AG09309 (cell line): ENCODE measurements at regions not wholly inside any gene's neighbourhood (a gene's known extent, or its start where the extent isn't known, plus 50 kb on each side); places are given as distances from the start of the nearest gene placed in this dataset.
"Not testable (repeated sequence)": the region's sequence is repeated elsewhere in the genome, so short reads cannot be mapped to it uniquely, and the experiment has no call there.

ENCODE experiments used
- DNase-seq: peaks from one replicate; pipeline ENCODE4 v3.0.0-alpha.2; 2010; ENCODE audit warnings: low read depth
- H3K4me3 ChIP-seq: 2 replicates; pipeline ENCODE4 v1.5.1; 2011; ENCODE audit warnings: mild to moderate bottlenecking, low read depth, low read length, moderate library complexity; ENCODE audit not compliant: control insufficient read depth
- CTCF ChIP-seq: IDR thresholded peaks from 2 replicates; pipeline ENCODE4 v1.5.1; 2011; ENCODE audit warnings: mild to moderate bottlenecking, low read depth, low read length, inconsistent platforms; ENCODE audit not compliant: insufficient read depth, control insufficient read depth; ENCODE audit errors: missing control alignments

DNA sequence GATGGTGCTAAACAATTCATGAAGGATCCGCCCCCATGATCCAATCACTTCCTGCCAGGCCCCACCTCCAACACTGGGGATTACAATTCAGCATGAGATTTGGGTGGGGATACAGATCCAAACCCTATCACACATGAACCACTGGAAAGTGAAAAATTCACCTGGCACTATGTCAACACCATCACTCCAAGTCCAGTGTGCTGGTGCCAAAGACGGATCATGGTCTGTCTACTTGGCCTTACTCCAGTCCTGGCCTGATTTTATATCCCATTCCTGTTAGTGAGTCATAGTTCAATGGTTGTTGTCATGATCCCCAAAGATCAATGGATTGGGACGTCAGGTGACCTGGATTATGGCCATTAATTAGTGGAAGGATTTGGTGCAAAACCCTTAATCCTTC, 147.4 kb upstream of the RPS23 start:
- DNase-seq: no peak
- no peak for TF ChIP-seq CTCF
- no peak overlapping the region for H3K4me3 ChIP-seq

GRCh38 chr5:82424211-82424610, 146.1 kb upstream of the RPS23 start:
- no peak for DNase-seq
- H3K4me3 ChIP-seq: no peak overlapping the region
- no peak for TF ChIP-seq CTCF

- no peak for DNase-seq
- TF ChIP-seq CTCF: no peak
- H3K4me3 ChIP-seq: no peak overlapping the region
Observed at GRCh38 chr5:82422751-82423181, 144.6 kb upstream of the RPS23 start.

DNA sequence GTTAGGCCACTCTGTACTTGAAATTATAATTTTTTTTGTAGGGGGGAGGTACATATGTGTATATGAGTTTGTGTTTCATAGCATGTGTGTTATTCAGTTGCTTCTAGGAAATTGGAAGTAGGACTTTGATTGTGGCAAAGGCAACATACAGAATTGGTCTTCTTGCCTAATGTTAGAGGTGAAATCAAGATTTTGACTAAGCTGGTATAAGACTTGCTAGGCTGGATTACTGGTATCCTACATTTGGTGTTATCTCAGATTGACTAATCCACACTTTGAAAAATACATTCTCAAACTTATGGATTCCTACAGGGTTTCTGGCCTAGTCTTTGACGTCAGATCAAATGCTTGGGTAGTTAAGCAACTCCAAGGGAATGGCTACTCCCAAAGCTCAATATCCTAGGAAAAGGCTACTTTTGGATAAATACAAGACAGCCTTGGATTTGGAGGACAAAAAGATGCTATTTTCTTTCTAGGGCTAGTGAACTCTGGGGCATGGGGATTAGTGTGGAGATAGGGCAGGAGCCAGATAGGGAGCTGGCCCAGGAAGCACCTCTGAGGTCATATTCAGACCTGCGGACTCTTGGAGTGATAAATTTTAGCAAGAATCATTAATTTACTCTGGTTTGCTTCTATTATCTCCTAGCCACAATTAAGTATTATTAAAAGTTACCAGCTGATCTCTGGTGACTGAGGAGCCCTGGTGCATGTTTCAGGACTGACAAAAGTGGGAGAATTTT, 144.0 kb upstream of the RPS23 start:
- no peak for TF ChIP-seq CTCF
- no peak for DNase-seq
- H3K4me3 ChIP-seq: no peak overlapping the region

- TF ChIP-seq CTCF: peak; percentile 32
- H3K4me3 ChIP-seq: no peak overlapping the region
- DNase-seq: peak; percentile 66
Observed at GRCh38 chr5:82421119-82421518, 143.0 kb upstream of the RPS23 start.

GRCh38 chr5:82420524-82420923, 142.4 kb upstream of the RPS23 start:
- not testable (repeated sequence) for DNase-seq, H3K4me3 ChIP-seq

DNA sequence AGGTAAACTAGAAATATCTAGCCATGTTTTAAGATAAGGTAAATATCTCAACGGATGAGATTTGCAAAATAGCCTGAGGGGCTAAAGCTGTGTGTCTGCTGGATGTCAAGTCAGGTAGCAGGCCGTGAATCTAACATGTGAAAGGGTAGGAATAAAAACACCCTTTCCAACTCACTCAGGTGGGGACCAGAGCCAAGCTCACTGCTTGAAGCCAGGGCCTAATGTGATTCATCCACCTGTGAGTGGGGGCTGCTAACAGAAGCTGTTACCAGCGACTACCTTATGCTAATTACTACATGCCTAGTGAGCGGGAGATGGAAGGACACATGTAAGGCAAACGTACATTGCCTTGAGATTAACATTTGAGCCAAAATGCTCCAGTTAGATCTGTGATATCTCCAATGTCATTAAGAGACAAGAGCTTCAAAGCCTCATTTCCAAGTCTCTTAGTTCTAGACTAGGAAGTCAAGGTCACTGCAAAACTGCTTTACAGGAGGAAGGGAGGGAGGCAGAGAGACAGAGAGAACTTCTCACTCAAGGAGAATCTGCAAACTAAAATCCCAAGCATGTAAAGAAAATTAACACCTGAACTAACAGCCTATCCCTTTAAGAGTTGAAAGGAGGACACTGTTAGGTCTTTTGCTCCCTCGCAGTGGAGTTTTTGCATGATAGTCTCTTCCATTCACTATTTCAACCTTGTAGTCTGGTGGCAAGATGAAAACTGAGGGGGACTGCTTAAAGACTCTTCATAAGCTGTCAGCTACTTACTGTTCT, 141.6 kb upstream of the RPS23 start:
- no peak for DNase-seq
- TF ChIP-seq CTCF: no peak
- H3K4me3 ChIP-seq: no peak overlapping the region
